Type B pancreatic cell (in vitro differentiated cells): ENCODE measurements at regions not wholly inside any gene's neighbourhood (a gene's known extent, or its start where the extent isn't known, plus 50 kb on each side); places are given as distances from the start of the nearest gene placed in this dataset.

Experiments used
- DNase-seq: peaks from one replicate; pipeline ENCODE4 v3.0.0; 2021; ENCODE audit warnings: mixed read lengths; ENCODE audit not compliant: unreplicated experiment; ENCODE audit errors: extremely low spot score
- H3K27ac Mint-ChIP-seq: 2 replicates; pipeline ENCODE4 v1.8.0; 2021; ENCODE audit warnings: mild to moderate bottlenecking, mixed read lengths
- H3K27me3 Mint-ChIP-seq: 2 replicates; pipeline ENCODE4 v1.8.0; 2021; ENCODE audit warnings: mixed read lengths
- H3K36me3 Mint-ChIP-seq: 2 replicates; pipeline ENCODE4 v1.8.0; 2021; ENCODE audit warnings: mixed read lengths
- H3K4me1 Mint-ChIP-seq: one replicate; pipeline ENCODE4 v1.8.0; 2021; ENCODE audit warnings: mixed read lengths; ENCODE audit not compliant: unreplicated experiment
- H3K4me3 Mint-ChIP-seq: 2 replicates; pipeline ENCODE4 v1.8.0; 2021; ENCODE audit warnings: mild to moderate bottlenecking, mixed read lengths
- H3K9me3 Mint-ChIP-seq: 2 replicates; pipeline ENCODE4 v1.8.0; 2021; ENCODE audit warnings: mixed read lengths
- CTCF ChIP-seq: fragments of 200-600 bp; sonication (generic); conservative IDR thresholded peaks from 2 replicates; pipeline ENCODE4 v1.5.0; 2021; ENCODE audit warnings: antibody characterized with exemption, mild to moderate bottlenecking

- no peak for DNase-seq
- peaks cover 52% of the 10 kb centered on the region for H3K4me1 Mint-ChIP-seq
- H3K9me3 Mint-ChIP-seq = no peaks in the 10 kb centered on the region
- TF ChIP-seq CTCF = no peak
- H3K36me3 Mint-ChIP-seq = no peaks in the 10 kb centered on the region
- no peak overlapping the region for H3K4me3 Mint-ChIP-seq
- H3K27ac Mint-ChIP-seq = no peak overlapping the region
- H3K27me3 Mint-ChIP-seq = peaks cover 13% of the 10 kb centered on the region
These were observed 424.0 kb upstream of the IRX4 start for GRCh38 chr5:2306711-2307110.

- H3K4me3 Mint-ChIP-seq = peak overlapping the region; percentile 53
- no peaks in the 10 kb centered on the region for H3K9me3 Mint-ChIP-seq
- H3K27me3 Mint-ChIP-seq = peaks cover 17% of the 10 kb centered on the region
- DNase-seq = no peak
- TF ChIP-seq CTCF = no peak
- no peaks in the 10 kb centered on the region for H3K36me3 Mint-ChIP-seq
- no peak overlapping the region for H3K27ac Mint-ChIP-seq
- peaks cover 45% of the 10 kb centered on the region for H3K4me1 Mint-ChIP-seq
These were observed 420.8 kb upstream of the IRX4 start for GRCh38 chr5:2303431-2304100.

- no peak overlapping the region for H3K4me3 Mint-ChIP-seq
These were observed 419.4 kb upstream of the IRX4 start for GRCh38 chr5:2302169-2302568.

GRCh38 chr5:2300861-2301574, 418.3 kb upstream of the IRX4 start:
- TF ChIP-seq CTCF = no peak
- Mint-ChIP-seq H3K27me3 (peaks cover 20% of the 10 kb centered on the region), H3K9me3 (no peaks in the 10 kb centered on the region), H3K27ac (no peak overlapping the region), H3K4me1 (peaks cover 32% of the 10 kb centered on the region), H3K4me3 (no peak overlapping the region), H3K36me3 (no peaks in the 10 kb centered on the region)
- DNase-seq = no peak

More at GRCh38 chr5:2302169-2302568, 419.4 kb upstream of the IRX4 start:
- DNase-seq = no peak
- H3K4me1 Mint-ChIP-seq = peaks cover 41% of the 10 kb centered on the region
- H3K9me3 Mint-ChIP-seq = no peaks in the 10 kb centered on the region
- H3K27ac Mint-ChIP-seq = no peak overlapping the region
- TF ChIP-seq CTCF = no peak
- no peaks in the 10 kb centered on the region for H3K36me3 Mint-ChIP-seq
- peaks cover 17% of the 10 kb centered on the region for H3K27me3 Mint-ChIP-seq

- Mint-ChIP-seq H3K36me3 (no peaks in the 10 kb centered on the region), H3K9me3 (no peaks in the 10 kb centered on the region), H3K27me3 (peaks cover 20% of the 10 kb centered on the region), H3K27ac (no peak overlapping the region), H3K4me1 (peaks cover 32% of the 10 kb centered on the region), H3K4me3 (no peak overlapping the region)
- no peak for DNase-seq
- no peak for TF ChIP-seq CTCF
These were observed 417.7 kb upstream of the IRX4 start for GRCh38 chr5:2300421-2300820.
